Upper lobe of right lung (tissue), 1 donor: ENCODE measurements at regions not wholly inside any gene's neighbourhood (a gene's known extent, or its start where the extent isn't known, plus 50 kb on each side); places are given as distances from the start of the nearest gene placed in this dataset.
"Not testable (repeated sequence)": the region's sequence is repeated elsewhere in the genome, so short reads cannot be mapped to it uniquely, and the experiment has no call there.

Experiments used
- ATAC-seq: fragments of 200-7000 bp; cut with Tn5 transposase; one replicate; pipeline ENCODE4 v1.9.1; 2020; ENCODE audit warnings: mild to moderate bottlenecking, moderate library complexity
- DNase-seq: peaks from one replicate; pipeline ENCODE4 v3.0.0-alpha.2; 2020
- H3K27ac ChIP-seq: fragments of 200-600 bp; one replicate; pipeline ENCODE4 v1.8.0; 2022
- H3K27me3 ChIP-seq: fragments of 200-600 bp; one replicate; pipeline ENCODE4 v1.8.0; 2022; ENCODE audit warnings: mild to moderate bottlenecking
- H3K36me3 ChIP-seq: fragments of 200-600 bp; one replicate; pipeline ENCODE4 v1.8.0; 2022
- H3K4me1 ChIP-seq: fragments of 200-600 bp; one replicate; pipeline ENCODE4 v1.8.0; 2022
- H3K4me3 ChIP-seq: fragments of 200-600 bp; one replicate; pipeline ENCODE4 v1.8.0; 2022; ENCODE audit warnings: mild to moderate bottlenecking
- H3K9me3 ChIP-seq: fragments of 200-600 bp; one replicate; pipeline ENCODE4 v1.8.0; 2022
- CTCF ChIP-seq: fragments of 200-600 bp; IDR thresholded peaks from one replicate; pipeline ENCODE4 v1.8.0; 2022; ENCODE audit warnings: antibody characterized with exemption
- intact Hi-C: fragments of 100-400 bp; cut with DNase I; formaldehyde crosslinking; loops from one replicate; pipeline ENCODE4 v1.11.0; 2022
- donor health status: DM: no; HTN: yes; CAD: no; lungs with severe emphysema.

GRCh38 chr17:21542991-21543390, 149.3 kb upstream of the KCNJ18 start:
- ATAC-seq (peak; percentile 77), DNase-seq (no peak)
- Histone ChIP-seq H3K4me3 (no peak overlapping the region), H3K36me3 (no peaks in the 10 kb centered on the region), H3K27me3 (no peaks in the 10 kb centered on the region), H3K9me3 (no peaks in the 10 kb centered on the region), H3K27ac (no peak overlapping the region), H3K4me1 (no peaks in the 10 kb centered on the region)
- no peak for TF ChIP-seq CTCF
- intact Hi-C loops = no loop called here

GRCh38 chr17:21545064-21545463, 147.3 kb upstream of the KCNJ18 start:
- ATAC-seq (peak; percentile 19), DNase-seq (no peak)
- intact Hi-C loops = no loop called here
- no peaks in the 10 kb centered on the region for H3K9me3 ChIP-seq
- H3K36me3 ChIP-seq = no peaks in the 10 kb centered on the region
- TF ChIP-seq CTCF = no peak
- H3K4me3 ChIP-seq = no peak overlapping the region
- no peak overlapping the region for H3K27ac ChIP-seq
- H3K4me1 ChIP-seq = peaks cover 1% of the 10 kb centered on the region
- H3K27me3 ChIP-seq = no peaks in the 10 kb centered on the region

GRCh38 chr17:21548236-21548635, 144.1 kb upstream of the KCNJ18 start:
- no peak for TF ChIP-seq CTCF
- peaks cover 8% of the 10 kb centered on the region for H3K4me1 ChIP-seq
- ATAC-seq = no peak
- no peak for DNase-seq
- H3K27ac ChIP-seq = no peak overlapping the region
- intact Hi-C loops = no loop called here
- H3K9me3 ChIP-seq = no peaks in the 10 kb centered on the region
- no peaks in the 10 kb centered on the region for H3K36me3 ChIP-seq
- no peak overlapping the region for H3K4me3 ChIP-seq
- H3K27me3 ChIP-seq = peaks cover 2% of the 10 kb centered on the region

DNA sequence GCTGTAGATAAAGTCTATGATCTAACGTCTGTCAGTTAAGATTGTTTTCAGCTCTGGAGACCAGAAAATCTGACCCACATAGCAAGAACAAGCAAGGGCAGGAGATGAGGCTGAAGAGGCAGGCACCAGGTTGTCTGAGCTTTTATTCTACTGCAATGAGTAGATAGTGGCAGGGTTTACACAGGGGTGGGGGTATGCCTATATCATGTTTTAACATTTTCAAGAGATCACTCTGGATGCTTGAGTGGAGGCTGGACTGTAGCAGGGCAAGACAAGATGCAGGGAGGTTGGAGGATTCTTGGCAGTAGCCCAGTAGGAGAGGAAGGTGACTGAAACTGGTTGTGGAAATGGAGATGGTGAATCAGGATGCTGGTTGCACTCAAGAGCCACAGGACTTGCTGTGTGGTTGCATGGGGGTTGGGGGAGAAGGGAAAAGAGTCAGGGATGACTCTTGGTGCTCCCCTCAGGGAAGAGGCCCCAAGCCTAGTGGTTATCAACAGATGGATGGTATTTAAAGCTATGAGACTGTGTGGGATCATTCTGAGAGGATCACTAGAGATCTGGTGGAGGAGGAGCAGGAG, 143.1 kb upstream of the KCNJ18 start:
- no peak for TF ChIP-seq CTCF
- H3K4me1 ChIP-seq = peaks cover 8% of the 10 kb centered on the region
- H3K36me3 ChIP-seq = no peaks in the 10 kb centered on the region
- intact Hi-C loops = no loop called here
- no peak for DNase-seq
- H3K9me3 ChIP-seq = no peaks in the 10 kb centered on the region
- ATAC-seq = no peak
- peaks cover 8% of the 10 kb centered on the region for H3K27me3 ChIP-seq
- no peak overlapping the region for H3K4me3 ChIP-seq
- H3K27ac ChIP-seq = no peak overlapping the region

DNA sequence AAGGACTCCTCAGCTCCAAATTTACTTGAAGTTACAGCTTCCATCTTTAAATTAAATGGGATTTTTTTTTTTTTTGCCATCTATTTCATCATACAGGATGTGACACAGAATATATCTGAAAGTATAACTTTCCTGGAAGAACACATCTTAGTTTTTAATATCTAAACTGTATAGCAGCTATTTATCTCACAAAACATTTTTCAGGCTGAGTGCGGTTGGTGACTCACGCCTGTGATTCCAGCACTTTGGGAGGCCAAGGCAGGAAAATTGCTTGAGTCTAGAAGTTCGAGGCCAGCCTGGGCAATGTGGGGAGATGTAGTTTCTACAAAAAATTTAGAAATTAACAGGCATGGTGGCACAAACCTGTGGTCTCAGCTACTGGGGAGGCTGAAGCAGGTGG, 142.3 kb upstream of the KCNJ18 start:
- H3K9me3 ChIP-seq, ATAC-seq, H3K4me1 ChIP-seq, H3K36me3 ChIP-seq, H3K27me3 ChIP-seq, intact Hi-C loops, H3K27ac ChIP-seq, DNase-seq: not testable (repeated sequence)
- H3K4me3 ChIP-seq = peak overlapping the region; percentile 59

- peak overlapping the region; percentile 59 for H3K4me3 ChIP-seq
- no peaks in the 10 kb centered on the region for H3K9me3 ChIP-seq
- intact Hi-C loops = no loop called here
- DNase-seq (peak; percentile 90), ATAC-seq (peak; percentile 99)
- H3K36me3 ChIP-seq = no peaks in the 10 kb centered on the region
- peak overlapping the region; percentile 58 for H3K27ac ChIP-seq
- H3K27me3 ChIP-seq = peaks cover 8% of the 10 kb centered on the region
- peaks cover 8% of the 10 kb centered on the region for H3K4me1 ChIP-seq
- TF ChIP-seq CTCF = no peak
These were observed 141.0 kb upstream of the KCNJ18 start for GRCh38 chr17:21551081-21551881.

DNA sequence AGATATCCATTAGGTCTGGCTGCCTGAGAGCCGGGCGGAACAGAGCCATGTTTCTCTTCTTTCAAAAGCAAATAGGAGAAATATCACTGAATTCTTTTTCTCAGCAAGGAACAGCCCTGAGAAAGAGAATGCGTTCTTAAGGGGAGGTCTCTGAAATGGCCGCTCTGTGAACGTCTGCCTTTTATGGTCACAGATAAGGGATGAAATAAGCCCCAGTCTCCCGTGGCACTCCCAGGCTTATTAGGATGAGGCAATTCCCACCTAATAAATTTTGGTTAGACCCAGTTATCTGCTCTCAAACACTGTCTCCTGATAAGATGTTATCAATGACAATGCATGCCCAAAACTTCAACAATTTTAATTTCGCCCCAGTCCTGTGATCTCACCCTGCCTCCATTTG, 133.4 kb upstream of the KCNJ18 start:
- DNase-seq, H3K4me3 ChIP-seq, intact Hi-C loops, H3K9me3 ChIP-seq, H3K36me3 ChIP-seq, H3K27ac ChIP-seq, ATAC-seq, H3K27me3 ChIP-seq, H3K4me1 ChIP-seq: not testable (repeated sequence)
